Type B pancreatic cell (in vitro differentiated cells): ENCODE measurements at regions not wholly inside any gene's neighbourhood (a gene's known extent, or its start where the extent isn't known, plus 50 kb on each side); places are given as distances from the start of the nearest gene placed in this dataset.

Experiments used
- DNase-seq: peaks from one replicate; pipeline ENCODE4 v3.0.0; 2021; ENCODE audit warnings: mixed read lengths; ENCODE audit not compliant: unreplicated experiment; ENCODE audit errors: extremely low spot score
- H3K27ac Mint-ChIP-seq: 2 replicates; pipeline ENCODE4 v1.8.0; 2021; ENCODE audit warnings: mild to moderate bottlenecking, mixed read lengths
- H3K27me3 Mint-ChIP-seq: 2 replicates; pipeline ENCODE4 v1.8.0; 2021; ENCODE audit warnings: mixed read lengths
- H3K36me3 Mint-ChIP-seq: 2 replicates; pipeline ENCODE4 v1.8.0; 2021; ENCODE audit warnings: mixed read lengths
- H3K4me1 Mint-ChIP-seq: one replicate; pipeline ENCODE4 v1.8.0; 2021; ENCODE audit warnings: mixed read lengths; ENCODE audit not compliant: unreplicated experiment
- H3K4me3 Mint-ChIP-seq: 2 replicates; pipeline ENCODE4 v1.8.0; 2021; ENCODE audit warnings: mild to moderate bottlenecking, mixed read lengths
- H3K9me3 Mint-ChIP-seq: 2 replicates; pipeline ENCODE4 v1.8.0; 2021; ENCODE audit warnings: mixed read lengths
- TF ChIP-seq, protein P1 (sequence below): fragments of 200-600 bp; sonication (generic); conservative IDR thresholded peaks from 2 replicates; pipeline ENCODE4 v1.5.0; 2021; ENCODE audit warnings: antibody characterized with exemption, mild to moderate bottlenecking

DNA sequence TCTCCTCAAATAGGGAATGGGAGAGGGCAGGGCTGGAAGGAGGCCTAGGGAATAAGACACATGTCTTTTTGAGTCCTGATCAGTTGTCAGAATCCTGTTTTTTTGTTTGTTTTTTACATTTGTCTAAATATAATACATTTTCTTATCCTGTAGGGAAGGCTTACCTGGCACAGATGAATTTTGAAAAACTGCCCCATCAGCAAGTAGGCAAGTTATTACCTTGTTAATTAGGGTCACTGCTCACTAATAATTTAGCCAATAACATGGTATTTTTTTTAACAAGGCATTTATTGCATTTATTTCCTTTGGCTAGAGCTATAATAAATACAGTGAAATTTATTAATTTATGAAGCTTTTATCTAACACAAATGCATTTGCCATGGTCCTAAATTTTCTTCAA is 423.2 kb upstream of the ONECUT1 start:
- Mint-ChIP-seq H3K27ac (no peak overlapping the region), H3K36me3 (no peaks in the 10 kb centered on the region), H3K27me3 (peaks cover 36% of the 10 kb centered on the region), H3K4me1 (no peaks in the 10 kb centered on the region), H3K9me3 (no peaks in the 10 kb centered on the region), H3K4me3 (no peak overlapping the region)
- TF ChIP-seq, protein P1, sequence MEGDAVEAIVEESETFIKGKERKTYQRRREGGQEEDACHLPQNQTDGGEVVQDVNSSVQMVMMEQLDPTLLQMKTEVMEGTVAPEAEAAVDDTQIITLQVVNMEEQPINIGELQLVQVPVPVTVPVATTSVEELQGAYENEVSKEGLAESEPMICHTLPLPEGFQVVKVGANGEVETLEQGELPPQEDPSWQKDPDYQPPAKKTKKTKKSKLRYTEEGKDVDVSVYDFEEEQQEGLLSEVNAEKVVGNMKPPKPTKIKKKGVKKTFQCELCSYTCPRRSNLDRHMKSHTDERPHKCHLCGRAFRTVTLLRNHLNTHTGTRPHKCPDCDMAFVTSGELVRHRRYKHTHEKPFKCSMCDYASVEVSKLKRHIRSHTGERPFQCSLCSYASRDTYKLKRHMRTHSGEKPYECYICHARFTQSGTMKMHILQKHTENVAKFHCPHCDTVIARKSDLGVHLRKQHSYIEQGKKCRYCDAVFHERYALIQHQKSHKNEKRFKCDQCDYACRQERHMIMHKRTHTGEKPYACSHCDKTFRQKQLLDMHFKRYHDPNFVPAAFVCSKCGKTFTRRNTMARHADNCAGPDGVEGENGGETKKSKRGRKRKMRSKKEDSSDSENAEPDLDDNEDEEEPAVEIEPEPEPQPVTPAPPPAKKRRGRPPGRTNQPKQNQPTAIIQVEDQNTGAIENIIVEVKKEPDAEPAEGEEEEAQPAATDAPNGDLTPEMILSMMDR, result no peak
- DNase-seq, result no peak

DNA sequence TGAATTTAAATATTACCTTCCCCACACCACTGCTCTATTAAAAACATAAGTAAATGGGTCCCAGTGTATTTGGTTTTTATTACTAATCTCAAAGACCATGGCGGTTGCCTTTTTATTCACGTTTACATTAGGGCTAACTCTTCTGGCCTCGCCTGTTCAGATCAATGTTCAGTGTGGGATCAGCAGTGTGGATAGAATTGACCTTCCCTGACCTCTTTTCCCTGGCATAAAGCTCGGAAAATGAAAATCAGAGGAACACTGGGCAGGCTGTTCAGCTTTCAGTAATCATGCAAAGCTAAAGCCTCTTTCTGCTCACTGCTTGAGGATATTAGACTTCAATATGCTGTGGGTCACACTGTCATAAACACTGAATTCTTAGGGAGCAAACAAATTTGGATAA is 422.6 kb upstream of the ONECUT1 start:
- H3K27me3 Mint-ChIP-seq, result peaks cover 30% of the 10 kb centered on the region
- H3K4me1 Mint-ChIP-seq, result no peaks in the 10 kb centered on the region
- DNase-seq, result no peak
- H3K36me3 Mint-ChIP-seq, result no peaks in the 10 kb centered on the region
- TF ChIP-seq, protein P1, result no peak
- H3K27ac Mint-ChIP-seq, result no peak overlapping the region
- H3K4me3 Mint-ChIP-seq, result no peak overlapping the region
- H3K9me3 Mint-ChIP-seq, result no peaks in the 10 kb centered on the region

DNA sequence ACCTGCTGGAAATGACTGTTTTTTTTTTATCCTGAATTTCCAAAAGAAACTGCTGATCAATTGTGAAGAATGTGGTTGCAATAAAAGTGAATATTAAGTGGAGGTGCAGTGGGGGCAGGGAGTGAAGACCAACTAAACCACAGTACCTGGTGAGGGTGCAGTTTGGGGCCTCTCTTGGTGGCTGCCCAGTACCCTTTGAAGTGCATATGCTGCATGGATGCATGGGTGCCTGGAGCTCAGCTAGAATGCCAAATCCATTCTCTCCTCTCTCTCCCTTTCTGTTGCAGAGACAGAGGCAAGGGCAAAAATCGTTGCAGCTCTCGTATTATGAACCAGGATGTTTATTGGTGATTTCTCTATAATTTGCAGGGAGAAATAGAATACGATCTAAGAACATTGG is 420.5 kb upstream of the ONECUT1 start:
- Mint-ChIP-seq H3K36me3 (no peaks in the 10 kb centered on the region), H3K9me3 (no peaks in the 10 kb centered on the region), H3K27ac (no peak overlapping the region), H3K27me3 (peaks cover 16% of the 10 kb centered on the region), H3K4me1 (no peaks in the 10 kb centered on the region), H3K4me3 (no peak overlapping the region)
- no peak for DNase-seq
- TF ChIP-seq, protein P1, result no peak

DNA sequence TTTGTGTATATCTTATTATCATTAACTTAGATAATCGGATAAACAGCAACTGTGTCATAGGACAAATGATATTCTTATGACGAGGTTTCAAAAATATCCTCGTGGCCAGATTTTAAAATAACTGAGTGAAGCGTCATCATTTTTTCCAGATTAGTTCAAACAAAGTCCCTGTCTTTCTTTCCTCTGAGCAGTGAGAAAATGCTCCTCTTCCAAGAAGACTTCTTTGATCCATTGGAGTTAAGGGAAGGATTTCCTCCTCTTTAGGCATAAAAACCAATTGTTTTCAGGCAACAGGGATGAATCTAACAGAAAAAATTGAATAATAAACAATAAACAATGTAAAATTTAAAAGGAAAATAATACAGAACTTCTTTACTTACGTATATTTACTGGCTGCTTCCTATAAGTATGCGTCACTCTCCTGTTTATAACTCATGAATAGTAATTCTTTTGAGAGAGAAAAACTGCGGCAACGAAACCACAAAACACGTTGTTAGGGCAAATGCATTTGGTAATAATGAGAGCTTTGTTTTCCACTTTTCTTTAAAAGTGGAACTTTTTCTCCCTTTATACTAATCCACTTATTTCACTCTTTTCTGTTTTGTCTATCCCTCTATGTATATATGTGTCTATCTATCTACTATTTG is 419.4 kb upstream of the ONECUT1 start:
- DNase-seq, result no peak
- peaks cover 15% of the 10 kb centered on the region for H3K27me3 Mint-ChIP-seq
- no peaks in the 10 kb centered on the region for H3K9me3 Mint-ChIP-seq
- H3K4me1 Mint-ChIP-seq, result no peaks in the 10 kb centered on the region
- H3K4me3 Mint-ChIP-seq, result no peak overlapping the region
- TF ChIP-seq, protein P1, result no peak
- no peaks in the 10 kb centered on the region for H3K36me3 Mint-ChIP-seq
- no peak overlapping the region for H3K27ac Mint-ChIP-seq

DNA sequence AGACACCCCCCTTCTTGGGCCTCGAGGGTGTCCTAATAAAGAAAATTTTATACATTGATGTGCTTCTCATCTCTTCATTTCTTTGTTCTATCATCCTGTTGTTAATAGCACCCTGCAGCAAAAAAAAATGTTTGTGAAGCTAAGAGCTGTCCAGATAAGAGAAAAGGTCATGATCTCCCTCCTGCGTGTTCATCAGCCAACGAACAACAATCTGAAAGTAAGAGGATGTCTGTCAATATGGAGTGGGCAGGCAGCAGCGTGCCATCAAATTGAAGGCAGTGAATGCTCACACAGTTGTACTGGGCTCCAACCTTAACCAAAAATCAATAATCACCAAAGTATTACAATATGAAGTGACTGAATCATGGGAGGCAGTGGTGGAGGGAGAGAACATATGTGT is 418.6 kb upstream of the ONECUT1 start:
- no peak overlapping the region for H3K4me3 Mint-ChIP-seq
- no peaks in the 10 kb centered on the region for H3K4me1 Mint-ChIP-seq
- H3K9me3 Mint-ChIP-seq, result no peaks in the 10 kb centered on the region
- H3K27me3 Mint-ChIP-seq, result peaks cover 20% of the 10 kb centered on the region
- no peak overlapping the region for H3K27ac Mint-ChIP-seq
- DNase-seq, result no peak
- TF ChIP-seq, protein P1, result no peak
- H3K36me3 Mint-ChIP-seq, result no peaks in the 10 kb centered on the region

DNA sequence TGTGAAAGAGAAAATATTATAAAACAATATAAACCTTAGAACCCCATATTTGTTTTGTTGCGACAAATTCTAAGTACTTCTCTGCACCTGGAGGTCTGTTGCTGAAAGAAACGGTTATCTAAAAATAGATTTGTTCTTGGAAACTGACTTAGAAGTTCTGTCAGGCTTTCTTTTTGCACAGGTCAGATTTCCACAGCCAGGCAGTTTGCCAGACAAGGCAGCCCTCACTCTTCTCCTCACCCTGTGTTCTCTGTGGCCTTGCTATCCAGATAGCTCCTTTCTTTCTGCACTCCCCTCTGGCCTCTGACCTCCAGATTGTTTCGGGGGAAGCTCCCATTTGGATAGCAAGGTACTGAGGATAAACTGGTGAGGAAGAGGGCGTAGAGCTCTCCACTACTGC is 413.3 kb upstream of the ONECUT1 start:
- TF ChIP-seq, protein P1, result no peak
- Mint-ChIP-seq H3K4me3 (no peak overlapping the region), H3K4me1 (no peaks in the 10 kb centered on the region), H3K9me3 (no peaks in the 10 kb centered on the region), H3K27me3 (peaks cover 41% of the 10 kb centered on the region), H3K36me3 (no peaks in the 10 kb centered on the region), H3K27ac (no peak overlapping the region)
- no peak for DNase-seq
